GM19193 (cell line): ENCODE measurements at regions not wholly inside any gene's neighbourhood (a gene's known extent, or its start where the extent isn't known, plus 50 kb on each side); places are given as distances from the start of the nearest gene placed in this dataset.

Experiments
- POLR2A ChIP-seq: IDR thresholded peaks from 4 replicates; pipeline ENCODE4 v1.6.1; 2011; ENCODE audit not compliant: insufficient read depth, insufficient read length; ENCODE audit errors: extremely low read depth

DNA sequence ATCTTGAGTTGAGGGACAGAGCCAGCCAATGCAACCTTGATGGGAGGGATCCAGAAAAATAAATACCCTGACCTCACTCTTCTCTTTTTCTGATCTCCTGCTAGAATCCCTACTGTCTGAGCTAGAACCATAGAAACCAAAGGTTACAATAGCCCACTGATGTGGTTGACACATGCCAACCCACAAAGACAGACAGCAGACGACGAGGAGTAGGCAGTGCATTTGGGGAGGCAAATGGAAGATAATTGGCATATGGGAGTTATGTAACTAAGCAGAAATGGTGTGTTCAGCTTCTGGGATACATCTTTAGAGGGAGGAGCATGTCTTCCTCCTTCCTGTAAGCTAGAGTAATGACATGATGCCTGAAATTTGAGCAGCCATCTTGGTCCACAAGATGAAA, 171.7 kb upstream of the FGGY start:
- no peak for TF ChIP-seq POLR2A

DNA sequence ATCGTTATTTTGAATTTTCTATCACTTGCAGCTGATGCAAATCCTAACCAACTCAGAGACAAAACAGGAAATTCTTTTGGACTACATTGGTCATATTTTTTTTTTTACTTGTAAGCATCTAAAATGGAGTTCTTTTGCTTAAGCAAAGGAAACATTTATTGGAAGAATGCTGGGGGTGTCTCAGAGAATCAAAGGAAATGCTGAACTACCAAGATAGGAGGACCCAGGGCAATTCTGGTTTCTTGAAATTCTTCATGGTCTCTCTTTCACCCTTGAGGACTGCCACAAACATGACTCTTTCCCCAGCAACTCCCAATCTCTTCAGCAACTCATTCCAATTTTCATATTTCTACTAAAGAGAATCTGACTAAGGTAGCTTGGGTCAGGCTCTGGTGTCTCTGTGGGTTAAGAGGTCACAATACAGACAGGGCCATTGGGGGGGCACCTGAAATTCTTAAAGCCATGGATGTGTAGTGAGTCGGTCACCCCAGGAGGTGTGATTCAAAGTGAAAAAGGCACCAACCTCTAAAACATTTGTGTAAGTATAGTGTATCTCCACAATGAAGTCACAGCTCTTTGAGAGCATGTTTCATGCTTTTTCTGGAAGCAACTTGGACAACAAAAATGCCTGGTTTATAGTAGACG, 171.1 kb upstream of the FGGY start:
- no peak for TF ChIP-seq POLR2A

- no peak for TF ChIP-seq POLR2A
Measured at GRCh38 chr1:59126366-59126765, 170.5 kb upstream of the FGGY start.

- TF ChIP-seq POLR2A, result no peak
Measured at GRCh38 chr1:59128239-59128736, 168.6 kb upstream of the FGGY start.

- TF ChIP-seq POLR2A, result no peak
Measured at GRCh38 chr1:59128784-59129227, 168.1 kb upstream of the FGGY start.

- no peak for TF ChIP-seq POLR2A
Measured at GRCh38 chr1:59132295-59132694, 164.6 kb upstream of the FGGY start.

- no peak for TF ChIP-seq POLR2A
Measured at GRCh38 chr1:59133997-59134396, 162.9 kb upstream of the FGGY start.

GRCh38 chr1:59135761-59136255, 161.1 kb upstream of the FGGY start:
- no peak for TF ChIP-seq POLR2A

GRCh38 chr1:59136541-59137275, 160.2 kb upstream of the FGGY start:
- TF ChIP-seq POLR2A, result no peak

DNA sequence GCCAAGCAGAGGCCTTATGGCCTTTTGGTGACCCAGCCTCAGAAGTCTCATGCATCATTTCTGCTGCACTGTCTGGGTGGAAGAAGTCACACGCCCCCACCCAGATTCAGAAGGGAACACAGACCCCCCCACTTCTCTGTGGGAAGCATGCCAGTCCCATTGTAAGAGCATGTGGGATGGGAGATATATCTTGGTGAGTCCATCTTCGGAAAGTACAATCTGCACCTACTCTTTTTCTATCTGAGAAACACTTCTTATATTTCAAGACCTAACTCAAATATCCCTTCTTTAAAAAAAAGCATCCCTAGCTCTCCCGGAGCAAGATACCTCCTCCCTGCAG, 159.6 kb upstream of the FGGY start:
- no peak for TF ChIP-seq POLR2A

- no peak for TF ChIP-seq POLR2A
Measured at GRCh38 chr1:59137968-59138367, 158.9 kb upstream of the FGGY start.

GRCh38 chr1:59138402-59138801, 158.5 kb upstream of the FGGY start:
- TF ChIP-seq POLR2A, result no peak

DNA sequence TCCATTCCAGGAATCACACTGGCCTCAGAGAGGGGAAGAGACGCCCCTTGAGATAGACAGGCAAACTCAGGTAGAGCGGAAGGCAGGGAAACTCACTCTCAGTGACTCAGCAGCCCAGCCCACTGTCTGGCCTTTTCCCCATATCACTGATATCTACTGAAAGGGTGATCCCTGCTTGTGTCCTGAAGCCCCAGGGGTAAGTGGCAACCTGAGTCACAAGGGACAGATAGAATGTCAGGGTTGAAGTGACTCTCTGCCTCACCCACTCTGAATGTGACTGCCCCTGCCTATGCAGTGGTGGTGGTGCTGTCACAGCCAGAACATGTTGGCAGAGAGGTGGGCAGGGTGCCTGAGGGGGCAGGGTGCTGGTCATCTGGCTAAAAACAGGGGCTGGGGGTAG, 157.5 kb upstream of the FGGY start:
- no peak for TF ChIP-seq POLR2A

- no peak for TF ChIP-seq POLR2A
Measured at GRCh38 chr1:59141267-59141863, 155.5 kb upstream of the FGGY start.

- no peak for TF ChIP-seq POLR2A
Measured at GRCh38 chr1:59142311-59143132, 154.4 kb upstream of the FGGY start.
